SKM-1 (cell line): ENCODE measurements at regions not wholly inside any gene's neighbourhood (a gene's known extent, or its start where the extent isn't known, plus 50 kb on each side); places are given as distances from the start of the nearest gene placed in this dataset.
A peak's percentile ranks its signal among the peaks of the same experiment; 100 is the strongest.

ENCODE experiments used
- DNase-seq: peaks from one replicate; lab custom pipeline; 2025; ENCODE audit not compliant: unreplicated experiment; lab: John Stamatoyannopoulos, UW

DNA sequence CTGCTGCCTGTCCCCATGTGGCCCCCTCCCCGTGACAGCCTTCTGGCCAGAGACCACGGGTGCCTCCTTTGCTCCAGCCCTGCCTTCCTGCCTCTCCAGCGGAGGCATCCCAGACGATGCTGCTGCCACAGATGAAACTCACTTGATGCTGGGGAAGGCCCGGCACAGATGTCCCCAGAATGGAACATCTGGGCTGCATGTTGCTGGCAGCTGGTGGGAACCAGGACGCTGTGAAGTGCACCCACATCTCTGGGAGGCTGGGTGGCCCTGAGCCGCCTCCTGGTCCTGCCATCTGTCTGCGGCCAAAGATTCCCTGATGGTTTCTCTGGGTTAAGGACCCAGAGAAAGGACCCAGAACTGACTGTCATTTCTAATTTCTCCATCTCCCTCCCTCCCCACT is 51.9 kb upstream of the PTPRS start:
- DNase-seq: no peak

DNA sequence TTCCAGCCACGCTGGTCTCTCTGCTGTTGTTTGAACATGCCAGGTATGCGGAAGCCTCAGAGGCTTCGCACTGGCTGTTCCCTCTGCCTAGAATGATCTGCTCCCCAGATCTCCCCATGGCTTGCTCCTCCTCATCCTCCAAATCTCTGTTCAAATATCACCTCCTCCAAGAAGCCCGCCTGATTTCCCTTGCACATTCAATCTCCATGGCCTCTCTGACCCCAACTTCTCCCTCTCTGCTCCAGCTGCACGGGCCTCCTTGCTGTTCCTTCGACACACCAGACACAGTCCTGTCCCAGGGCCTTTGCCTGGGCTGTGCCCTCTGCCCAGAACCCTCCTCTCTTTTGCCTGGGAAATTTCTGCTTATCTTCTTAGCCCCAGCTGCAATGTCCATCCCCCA is 52.5 kb upstream of the PTPRS start:
- no peak for DNase-seq

DNA sequence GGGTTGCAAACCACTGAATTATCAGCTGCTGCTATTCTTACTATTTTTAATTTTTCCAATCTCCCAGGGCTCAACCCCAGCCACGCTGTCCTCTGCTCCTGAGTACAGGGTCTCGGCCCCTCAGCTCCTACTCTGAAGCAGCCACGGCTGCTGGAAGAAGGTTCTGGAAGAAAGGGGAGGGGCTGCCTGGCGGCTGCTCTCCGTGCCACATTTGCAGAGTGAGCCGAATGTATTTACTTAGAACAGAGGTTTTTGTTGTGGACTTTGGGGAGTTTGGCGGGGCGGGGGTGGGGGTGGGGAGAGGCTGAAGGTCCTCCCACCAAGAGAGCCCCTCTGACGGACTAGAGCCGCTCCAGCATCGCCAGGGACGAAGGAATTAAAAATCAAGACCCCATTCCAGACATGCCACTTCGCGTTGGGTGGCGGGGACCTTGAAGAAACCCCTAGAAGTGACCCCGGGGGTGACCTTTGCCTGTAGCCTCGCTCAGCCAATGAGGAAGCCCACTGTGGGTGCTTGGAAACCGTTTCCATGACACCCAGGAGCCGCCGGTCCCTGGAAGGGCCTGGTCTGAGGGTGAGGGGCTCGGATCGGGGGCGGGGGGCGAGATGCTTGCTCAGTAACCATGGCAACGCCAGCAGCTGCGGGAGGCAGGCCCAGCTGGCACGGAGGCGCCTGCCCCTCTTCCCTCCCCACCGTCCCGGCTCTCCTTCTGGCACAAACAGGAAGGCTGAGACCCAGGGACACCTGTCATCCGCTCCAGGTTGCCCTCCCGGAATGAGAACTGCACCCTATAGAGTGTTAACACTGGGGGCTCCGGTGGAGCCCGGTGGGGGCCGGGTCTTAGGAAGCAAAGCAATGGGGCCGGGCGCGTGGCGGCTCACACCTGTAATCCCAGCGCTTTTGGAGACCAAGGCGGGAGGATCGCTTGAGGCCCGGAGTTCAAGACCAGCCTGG is 54.2 kb upstream of the PTPRS start:
- no peak for DNase-seq

DNA sequence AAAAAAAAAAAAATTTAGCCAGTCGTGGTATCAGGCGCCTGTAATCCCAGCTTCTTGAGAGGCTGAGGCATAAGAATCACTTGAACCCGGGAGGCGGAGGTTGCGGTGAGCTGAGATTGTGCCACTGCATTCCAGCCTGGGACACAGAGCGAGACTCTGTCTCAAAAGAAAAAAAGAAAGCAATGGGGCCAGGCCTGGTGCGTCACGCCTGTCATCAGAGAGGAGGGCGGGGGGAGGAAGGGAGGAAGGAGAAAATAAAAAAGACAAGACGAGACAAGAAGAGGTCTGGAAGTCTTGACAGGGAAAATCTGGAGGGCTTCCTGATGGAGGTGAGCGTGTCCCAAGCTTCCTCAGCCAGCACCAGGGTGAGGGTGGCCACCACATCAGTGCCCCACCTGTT is 54.9 kb upstream of the PTPRS start:
- DNase-seq: no peak

DNA sequence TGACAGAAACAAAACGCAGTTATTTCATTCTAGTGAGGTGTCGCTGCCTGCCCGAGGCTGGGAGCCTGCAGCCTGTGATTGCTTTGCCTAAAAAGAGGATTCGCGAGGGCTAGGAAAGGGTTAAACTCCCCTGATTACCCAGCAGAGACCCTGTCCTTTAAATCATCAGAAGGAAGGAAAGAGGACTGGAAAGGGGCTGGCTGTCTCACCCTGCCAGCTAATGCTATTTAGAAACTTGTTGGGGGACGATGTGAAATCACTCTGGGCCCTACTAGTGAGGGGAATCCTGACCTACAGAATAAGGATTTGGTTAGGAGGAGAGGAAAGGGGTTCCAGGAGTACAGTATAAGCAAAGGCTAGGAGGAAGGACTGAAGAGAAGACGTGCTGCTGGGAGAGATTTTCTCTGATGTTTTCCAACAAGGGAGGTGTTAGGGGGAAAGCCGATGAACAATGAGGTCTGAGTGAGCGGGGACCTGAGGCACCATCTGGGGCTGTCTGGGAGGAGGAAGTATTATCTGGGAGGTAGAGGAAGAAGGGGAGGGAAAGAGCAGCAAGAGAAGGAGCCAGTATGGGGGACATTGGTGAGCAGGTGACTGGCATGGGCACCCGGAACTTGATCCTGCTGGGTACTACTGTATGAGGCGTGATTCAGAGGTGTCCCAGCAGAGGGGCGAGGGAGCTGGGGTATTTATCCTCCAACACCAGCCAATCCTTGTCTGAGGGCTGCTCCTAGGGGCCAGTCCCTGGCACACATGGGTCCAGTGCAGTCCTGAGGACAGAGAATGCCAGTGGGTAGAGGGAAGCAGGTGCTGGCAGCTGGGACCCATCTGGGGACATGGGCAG is 55.7 kb upstream of the PTPRS start:
- DNase-seq: no peak

DNA sequence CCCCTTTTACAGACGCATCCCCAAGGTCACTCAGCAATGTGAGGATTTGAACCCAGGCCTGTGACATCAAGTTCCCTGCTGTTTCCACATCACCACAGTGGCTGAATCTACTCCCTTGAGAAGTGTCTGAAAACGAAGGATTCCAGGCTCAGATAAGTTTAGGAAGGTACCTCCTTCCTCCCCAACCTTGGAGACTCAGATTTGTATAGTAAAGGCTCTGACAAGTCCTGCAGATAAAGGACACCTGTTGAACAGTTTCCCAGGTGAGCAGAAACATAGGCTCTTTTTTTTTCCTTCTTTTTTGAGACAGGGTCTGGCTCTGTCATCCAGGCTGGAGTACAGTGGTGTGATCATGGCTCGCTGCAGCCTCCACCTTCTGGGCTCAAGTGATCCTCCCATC is 56.4 kb upstream of the PTPRS start:
- DNase-seq: no peak

DNA sequence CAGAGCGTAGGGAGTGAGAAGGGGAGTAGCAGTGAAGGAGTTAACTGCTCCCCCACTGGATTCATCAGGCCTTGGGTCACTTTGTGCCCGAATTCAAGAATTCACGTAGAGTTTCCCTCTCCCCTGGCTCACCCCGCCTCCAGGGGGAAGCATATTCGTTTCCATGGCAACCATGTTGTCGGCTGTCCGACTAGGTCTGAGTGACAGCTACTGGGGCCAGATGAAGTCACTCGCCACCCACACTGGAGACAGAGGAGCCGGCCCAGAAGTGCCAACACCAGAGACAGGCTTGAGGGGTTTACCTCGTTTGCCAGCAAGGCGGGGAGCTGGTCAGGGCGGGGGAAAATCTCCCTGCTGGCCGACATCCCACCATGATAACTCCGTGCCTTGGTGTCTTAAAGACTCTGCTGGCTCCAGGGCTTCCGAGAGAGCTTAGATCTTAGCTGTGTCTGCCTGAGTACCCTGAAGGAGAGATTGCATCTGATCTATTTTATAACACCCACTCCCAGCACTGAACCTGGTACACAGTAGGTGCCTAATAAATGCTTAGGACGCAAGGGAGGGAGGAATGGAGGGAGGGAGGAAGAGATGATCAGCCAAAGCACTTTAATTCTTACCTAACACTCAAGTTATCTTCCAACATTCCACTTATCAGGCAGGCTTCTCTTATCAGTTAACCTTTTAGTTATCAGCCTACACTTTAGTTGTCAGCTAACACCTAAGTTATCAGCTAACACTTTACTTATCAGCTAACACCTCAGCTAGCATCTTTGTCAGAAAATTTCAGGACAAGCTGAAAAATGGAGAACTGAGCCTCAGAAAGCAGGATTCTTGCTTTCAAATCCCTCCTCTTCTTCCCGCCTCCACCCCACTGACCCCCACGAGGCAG is 57.2 kb upstream of the ZNRF4 start:
- DNase-seq: no peak

DNA sequence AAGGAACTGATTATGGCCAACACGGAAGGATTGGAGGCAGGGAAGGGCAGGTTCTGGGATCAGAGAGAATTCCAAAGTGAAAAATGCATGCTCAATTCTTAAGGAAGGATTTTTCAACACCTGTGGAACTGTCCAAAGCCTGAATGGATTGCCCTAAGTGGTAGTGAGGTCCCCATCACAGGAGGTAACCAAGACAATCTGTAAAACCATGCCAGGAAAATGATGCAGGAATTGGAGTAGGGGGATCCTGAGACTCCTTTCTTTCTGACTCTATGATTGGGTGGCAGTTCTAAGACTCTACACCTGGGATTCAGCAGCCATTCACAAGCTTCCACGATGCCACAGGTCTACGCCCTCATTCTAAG is 56.5 kb upstream of the ZNRF4 start:
- no peak for DNase-seq

DNA sequence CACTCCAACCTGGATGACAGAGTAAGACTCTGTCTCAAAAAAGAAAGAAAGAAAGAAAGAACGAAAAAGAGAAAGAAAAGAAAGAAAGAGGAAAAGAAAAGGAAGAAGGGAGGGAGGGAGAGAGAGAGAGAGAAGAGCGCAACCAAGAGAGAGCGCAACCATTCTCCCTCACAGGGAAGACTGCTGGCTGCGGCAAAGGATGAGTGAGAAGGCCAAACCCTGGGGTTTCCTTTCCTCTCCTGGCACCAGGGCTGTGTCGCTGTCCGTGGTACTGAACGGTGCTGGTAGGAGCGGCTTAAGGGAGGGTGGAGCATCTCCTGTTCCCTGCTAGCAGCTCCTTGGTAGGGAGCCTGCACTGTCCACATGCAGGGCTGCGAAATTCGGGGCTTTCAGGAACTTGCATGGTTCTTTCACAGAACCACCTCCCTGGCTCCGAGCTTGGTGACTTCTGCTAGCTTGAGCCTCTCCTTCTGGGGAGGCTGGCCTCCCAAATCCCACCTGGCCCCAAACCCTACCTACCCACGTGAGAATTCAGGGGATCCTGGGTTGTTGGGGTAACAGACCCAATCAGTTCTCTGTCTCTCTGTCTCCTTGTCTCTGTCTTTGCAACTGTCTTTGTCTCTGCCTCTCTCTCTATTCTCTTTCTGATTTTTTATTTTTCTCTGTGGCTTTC is 51.1 kb upstream of the ZNRF4 start:
- peak; percentile 2 for DNase-seq
